ENCODE measurements at regions not wholly inside any gene's neighbourhood (a gene's known extent, or its start where the extent isn't known, plus 50 kb on each side); places are given as distances from the start of the nearest gene placed in this dataset.

DNA sequence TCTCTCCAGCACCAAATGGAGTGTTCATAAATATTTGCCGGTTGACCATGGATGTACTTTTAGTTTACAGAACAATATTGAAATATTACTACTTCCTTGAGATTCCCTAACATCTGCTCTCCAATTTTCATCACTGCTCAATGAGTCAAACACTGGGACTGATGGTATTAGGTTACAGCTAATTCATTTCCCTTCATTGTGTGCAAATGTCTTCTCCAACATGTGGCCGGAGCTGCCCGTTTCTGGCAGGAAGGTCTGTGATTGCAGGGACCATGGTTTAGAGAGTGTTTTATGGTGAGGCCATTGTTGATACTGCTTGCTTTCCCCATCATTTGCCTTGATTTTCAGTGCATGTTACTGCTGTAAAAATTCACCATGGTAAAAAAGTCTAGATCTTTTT is 209.3 kb downstream of the HS3ST3B1 start:
- no peak for DNase-seq (ENCODE audit: low spot score)
- TF ChIP-seq, protein P1, sequence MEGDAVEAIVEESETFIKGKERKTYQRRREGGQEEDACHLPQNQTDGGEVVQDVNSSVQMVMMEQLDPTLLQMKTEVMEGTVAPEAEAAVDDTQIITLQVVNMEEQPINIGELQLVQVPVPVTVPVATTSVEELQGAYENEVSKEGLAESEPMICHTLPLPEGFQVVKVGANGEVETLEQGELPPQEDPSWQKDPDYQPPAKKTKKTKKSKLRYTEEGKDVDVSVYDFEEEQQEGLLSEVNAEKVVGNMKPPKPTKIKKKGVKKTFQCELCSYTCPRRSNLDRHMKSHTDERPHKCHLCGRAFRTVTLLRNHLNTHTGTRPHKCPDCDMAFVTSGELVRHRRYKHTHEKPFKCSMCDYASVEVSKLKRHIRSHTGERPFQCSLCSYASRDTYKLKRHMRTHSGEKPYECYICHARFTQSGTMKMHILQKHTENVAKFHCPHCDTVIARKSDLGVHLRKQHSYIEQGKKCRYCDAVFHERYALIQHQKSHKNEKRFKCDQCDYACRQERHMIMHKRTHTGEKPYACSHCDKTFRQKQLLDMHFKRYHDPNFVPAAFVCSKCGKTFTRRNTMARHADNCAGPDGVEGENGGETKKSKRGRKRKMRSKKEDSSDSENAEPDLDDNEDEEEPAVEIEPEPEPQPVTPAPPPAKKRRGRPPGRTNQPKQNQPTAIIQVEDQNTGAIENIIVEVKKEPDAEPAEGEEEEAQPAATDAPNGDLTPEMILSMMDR (IDR thresholded peaks at IDR 0.05; ENCODE audit: extremely low read depth, missing control alignments): no peak

DNA sequence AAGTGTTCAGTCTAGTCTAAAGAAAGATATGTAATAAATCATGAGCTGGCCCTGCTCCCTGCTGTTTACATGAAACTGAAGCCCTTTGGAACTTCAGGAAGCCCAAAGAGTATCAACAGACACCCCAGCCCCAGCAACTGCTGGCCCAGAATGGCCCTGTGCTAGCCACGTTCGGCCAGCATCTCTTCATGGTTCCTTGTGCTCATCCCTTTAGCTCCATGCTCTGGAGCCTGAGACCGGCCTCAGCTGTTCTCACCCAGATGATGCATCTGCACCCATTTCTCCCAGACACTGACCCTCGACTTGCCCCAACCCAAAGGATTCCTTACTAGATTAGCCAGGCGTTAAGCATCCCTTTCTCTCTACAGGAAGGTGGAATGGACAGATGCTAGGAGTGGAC is 207.3 kb downstream of the HS3ST3B1 start:
- TF ChIP-seq, protein P1 (IDR thresholded peaks at IDR 0.05; ENCODE audit: extremely low read depth, missing control alignments): no peak
- DNase-seq (ENCODE audit: low spot score): no peak

DNA sequence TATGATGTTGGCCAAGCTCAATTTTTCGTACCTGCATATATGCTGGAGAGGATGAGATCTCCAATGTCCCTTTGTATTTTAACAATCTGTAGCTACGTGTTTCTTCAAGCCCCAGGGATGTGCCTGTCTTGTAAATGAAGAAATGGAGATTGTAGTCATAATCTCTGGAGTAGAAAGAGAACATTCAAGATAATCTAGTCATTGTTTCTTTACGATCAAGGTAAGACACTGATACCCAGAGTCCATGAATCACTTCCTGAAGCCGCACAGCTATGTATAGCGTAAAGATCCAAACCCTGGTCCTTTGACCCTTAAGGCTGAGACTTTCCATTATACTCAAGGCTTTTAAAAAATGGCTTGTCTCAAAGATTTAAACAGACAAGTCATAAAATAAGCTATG is 205.5 kb downstream of the HS3ST3B1 start:
- no peak for DNase-seq (ENCODE audit: low spot score)
- TF ChIP-seq, protein P1 (IDR thresholded peaks at IDR 0.05; ENCODE audit: extremely low read depth, missing control alignments): no peak

DNA sequence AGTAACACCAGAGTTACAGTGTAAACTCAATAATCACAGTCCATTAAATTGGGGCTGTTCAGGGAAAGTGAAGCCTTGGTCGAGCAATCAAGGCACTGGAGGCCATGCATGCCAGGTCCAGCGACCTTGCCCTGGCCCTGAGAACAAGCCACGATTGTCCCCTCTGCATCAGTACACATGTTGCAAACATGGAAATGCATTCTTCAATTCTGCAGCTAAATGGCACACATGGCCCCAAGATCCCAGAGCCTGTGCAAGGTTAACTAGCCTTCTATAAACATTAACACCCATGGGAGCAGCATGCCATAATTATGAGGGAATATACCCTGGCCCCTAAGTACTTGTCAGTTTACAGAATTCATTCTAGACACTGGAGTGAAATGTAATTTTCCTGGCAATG is 204.7 kb downstream of the HS3ST3B1 start:
- no peak for DNase-seq (ENCODE audit: low spot score)
- TF ChIP-seq, protein P1 (IDR thresholded peaks at IDR 0.05; ENCODE audit: extremely low read depth, missing control alignments): no peak

DNA sequence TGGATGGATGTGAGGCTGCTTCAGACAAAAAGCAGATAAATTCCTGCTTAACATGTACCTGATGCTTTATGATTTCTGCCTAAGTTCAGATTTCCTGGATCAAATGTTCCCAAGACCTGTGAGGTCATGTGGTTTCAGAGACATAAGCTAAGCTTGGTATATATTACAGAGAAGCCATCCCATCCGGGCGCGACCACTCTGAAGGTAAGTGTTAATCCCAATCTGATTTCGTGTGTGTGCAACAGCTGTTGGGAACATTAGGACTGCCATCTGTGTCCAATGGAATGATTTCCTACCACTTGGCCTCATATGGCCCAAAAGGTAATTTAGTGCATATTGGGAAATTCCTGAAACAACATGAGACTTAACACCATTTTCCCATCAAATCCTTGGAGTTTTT is 199.1 kb downstream of the HS3ST3B1 start:
- no peak for DNase-seq (ENCODE audit: low spot score)
- TF ChIP-seq, protein P1 (IDR thresholded peaks at IDR 0.05; ENCODE audit: extremely low read depth, missing control alignments): no peak

DNA sequence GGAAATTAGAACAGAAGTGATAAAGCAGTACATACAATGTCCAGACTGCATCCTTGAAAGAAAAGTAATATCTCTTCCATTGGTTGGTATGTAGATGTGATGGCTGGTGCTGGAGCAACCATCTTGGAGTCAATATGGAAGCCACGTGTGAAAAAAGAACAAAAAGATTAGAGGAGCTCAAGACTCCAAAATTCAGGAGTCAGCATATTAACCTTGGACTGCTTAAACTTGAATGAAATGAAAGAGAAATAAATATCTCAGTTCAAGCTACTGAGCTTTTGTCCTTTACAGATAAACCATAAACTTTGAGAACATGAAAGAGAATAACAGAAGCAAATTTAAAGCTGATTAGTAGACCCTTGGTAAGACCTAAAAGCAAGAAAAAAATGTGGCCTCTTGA is 197.9 kb downstream of the HS3ST3B1 start:
- no peak for DNase-seq (ENCODE audit: low spot score)
- TF ChIP-seq, protein P1 (IDR thresholded peaks at IDR 0.05; ENCODE audit: extremely low read depth, missing control alignments): no peak

DNA sequence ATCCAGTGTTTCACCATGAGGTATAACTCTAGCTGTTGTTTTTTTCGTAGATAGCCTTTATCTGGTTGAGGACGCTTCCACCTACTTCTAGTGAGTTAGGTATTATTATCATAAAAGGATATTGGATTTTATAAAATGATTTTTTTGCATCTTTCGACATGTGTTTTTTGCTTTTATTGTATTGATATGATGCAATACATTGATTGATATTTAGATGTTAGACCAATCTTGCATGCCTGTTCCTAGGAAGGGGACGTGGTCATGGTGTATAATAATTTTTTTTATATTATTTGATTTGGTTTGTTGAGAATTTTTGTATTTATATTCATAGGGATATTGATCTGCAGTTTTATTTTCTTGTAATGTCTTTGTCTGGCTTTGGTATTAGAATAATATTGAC is 193.3 kb downstream of the HS3ST3B1 start:
- TF ChIP-seq, protein P1 (IDR thresholded peaks at IDR 0.05; ENCODE audit: extremely low read depth, missing control alignments): no peak
- no peak for DNase-seq (ENCODE audit: low spot score)
